NCI-H2227 (cell line): ENCODE measurements at regions not wholly inside any gene's neighbourhood (a gene's known extent, or its start where the extent isn't known, plus 50 kb on each side); places are given as distances from the start of the nearest gene placed in this dataset.
"Not testable (repeated sequence)": the region's sequence is repeated elsewhere in the genome, so short reads cannot be mapped to it uniquely, and the experiment has no call there.

Experiments
- DNase-seq: peaks from one replicate; lab custom pipeline; 2025; ENCODE audit not compliant: unreplicated experiment; lab: John Stamatoyannopoulos, UW

DNA sequence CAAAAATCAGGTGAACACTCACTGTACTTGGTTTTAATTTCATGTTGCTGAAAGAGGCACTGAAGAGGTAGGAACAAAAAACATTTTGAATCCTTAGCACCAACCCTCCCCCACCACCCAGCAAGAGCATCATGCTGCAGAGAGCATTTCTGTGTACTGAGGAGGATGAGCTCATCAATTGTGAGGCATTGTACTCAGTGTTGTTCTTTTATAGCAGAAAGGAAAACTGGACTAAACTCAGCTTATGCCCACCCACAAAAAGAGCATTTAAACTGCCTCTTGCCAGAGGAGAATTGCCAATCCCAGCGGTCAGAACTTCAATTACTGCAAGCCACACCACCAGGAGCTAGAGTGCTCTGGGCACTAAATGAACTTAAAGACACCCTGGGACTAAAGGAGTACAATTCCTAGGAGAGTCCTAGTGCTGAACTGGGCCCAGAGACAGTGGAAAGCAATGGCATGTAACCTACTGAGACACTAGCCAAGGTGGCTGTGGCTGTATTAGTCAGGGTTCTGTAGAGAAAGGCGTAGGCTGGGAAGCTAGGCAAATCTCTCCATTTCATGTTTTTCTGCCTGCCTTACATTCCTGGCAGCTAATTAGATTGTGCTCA, 280.7 kb upstream of the KLHL4 start:
- DNase-seq = no peak

DNA sequence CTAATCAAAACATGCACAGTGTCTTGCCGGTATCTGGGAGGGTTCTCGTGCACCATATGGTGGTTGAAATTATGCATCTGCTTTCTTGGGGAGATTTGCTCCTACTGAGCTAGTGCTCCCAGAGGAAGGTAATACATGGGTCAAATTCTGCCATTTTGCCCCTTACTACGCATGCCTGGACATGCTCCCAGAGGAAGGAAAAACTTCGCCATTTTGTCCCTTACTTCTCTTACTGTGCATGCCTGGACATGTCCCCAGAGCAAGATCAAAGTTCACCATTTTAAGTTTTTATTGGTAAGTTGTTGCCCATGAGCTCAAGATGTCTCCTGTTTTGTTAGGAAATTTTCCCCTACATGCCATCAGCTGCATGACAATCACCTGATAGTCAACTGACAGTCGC, 252.1 kb upstream of the KLHL4 start:
- no peak for DNase-seq

GRCh38 chrX:87272491-87272890, 245.1 kb upstream of the KLHL4 start:
- no peak for DNase-seq

GRCh38 chrX:87299563-87300160, 217.9 kb upstream of the KLHL4 start:
- peak; percentile 2 for DNase-seq

- no peak for DNase-seq
Measured at GRCh38 chrX:87310780-87311179, 206.8 kb upstream of the KLHL4 start.

GRCh38 chrX:87327267-87327666, 190.3 kb upstream of the KLHL4 start:
- DNase-seq = no peak

DNA sequence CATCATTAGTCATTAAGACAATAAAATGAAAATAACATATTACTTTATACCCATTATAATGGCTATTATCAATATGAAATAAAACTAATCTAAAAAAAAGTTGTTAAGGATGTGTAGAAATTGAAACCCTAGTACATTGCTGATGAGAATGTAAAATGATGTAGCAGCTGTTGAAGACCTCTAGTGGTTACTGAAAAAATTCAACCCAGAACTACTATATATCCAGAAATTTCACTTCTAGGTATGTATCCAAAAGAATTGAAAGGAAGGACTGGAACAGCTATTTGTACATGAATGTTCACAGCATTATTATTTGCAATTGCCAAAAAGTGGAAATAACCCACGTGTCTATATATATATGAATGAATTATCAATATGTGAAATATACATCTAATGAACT, 180.3 kb upstream of the KLHL4 start:
- no peak for DNase-seq

DNA sequence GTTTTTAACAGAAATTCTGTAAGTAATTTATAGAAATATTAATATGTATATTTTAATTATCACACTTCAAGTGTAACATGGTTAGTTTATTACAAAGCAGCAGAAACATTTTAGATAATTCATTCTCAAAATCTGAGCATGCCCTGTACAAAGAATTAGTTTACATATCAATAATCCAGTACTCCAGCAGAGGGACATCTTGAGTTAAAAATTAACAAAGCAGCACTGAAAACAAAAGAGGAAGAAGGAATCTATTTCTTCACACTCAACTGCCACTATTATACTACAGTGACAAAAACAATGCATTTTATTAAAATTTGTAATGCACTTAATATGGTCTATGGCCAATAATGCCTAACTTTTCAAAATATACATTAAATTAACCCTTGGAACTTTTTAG, 179.1 kb upstream of the KLHL4 start:
- no peak for DNase-seq

DNA sequence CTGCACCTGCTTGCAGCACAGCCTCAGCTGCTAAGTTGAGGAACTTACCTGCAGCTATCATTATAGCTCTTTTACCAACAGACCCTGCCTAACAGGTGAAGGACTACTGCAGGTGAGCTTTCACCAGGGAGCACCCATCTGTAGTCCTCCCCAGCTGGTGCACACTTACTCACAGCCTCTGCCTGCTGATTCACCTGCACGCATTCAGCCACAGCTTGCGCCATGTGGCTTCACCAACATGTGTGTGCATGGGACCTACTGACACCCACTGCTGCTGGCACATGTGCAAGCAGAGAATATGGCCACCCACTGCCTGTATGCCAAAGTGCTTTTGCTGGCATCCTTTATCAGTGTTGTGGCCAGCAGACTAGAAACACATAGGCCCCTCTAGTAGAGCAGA, 146.7 kb upstream of the KLHL4 start:
- DNase-seq = no peak

GRCh38 chrX:87374324-87374723, 143.3 kb upstream of the KLHL4 start:
- DNase-seq = no peak

DNA sequence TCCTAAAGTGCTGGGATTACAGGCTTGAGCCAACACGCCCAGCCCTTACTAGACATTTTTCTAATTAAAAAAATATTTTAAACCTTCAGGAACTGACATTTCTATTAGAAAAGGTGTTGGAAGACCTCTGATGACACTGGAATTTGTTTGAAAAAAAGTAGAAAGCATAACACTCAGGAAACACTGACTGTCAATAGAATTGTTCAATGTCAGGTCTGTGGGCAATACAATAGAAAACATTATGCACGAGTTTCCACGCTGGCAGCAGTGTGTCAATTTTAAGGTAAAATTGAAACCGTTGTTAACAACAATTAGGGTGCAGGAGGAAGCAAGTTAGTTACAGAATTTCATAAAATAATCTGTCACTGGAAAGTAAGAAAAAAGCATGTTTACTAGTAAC, 140.7 kb upstream of the KLHL4 start:
- no peak for DNase-seq

- no peak for DNase-seq
Measured at GRCh38 chrX:87388381-87388780, 129.2 kb upstream of the KLHL4 start.

DNA sequence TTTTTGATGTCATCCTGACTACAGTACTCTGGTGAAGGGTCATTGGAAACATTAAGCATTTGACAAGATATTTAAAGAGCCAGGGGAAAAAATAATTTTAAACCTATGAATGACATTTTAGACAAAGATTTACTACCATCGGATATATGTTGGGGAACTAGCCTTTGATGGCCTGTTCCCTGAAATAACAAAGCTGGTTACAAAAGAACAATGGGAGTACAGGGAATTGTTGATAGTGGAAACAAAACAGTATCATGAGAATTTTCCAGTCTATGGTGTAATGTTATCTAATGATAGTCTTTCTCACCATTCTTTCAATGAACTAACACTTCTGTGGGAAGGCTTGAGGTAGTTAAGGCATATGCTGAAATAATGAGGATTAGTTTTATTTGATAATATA, 125.9 kb upstream of the KLHL4 start:
- DNase-seq = no peak

GRCh38 chrX:87392369-87392768, 125.2 kb upstream of the KLHL4 start:
- no peak for DNase-seq

DNA sequence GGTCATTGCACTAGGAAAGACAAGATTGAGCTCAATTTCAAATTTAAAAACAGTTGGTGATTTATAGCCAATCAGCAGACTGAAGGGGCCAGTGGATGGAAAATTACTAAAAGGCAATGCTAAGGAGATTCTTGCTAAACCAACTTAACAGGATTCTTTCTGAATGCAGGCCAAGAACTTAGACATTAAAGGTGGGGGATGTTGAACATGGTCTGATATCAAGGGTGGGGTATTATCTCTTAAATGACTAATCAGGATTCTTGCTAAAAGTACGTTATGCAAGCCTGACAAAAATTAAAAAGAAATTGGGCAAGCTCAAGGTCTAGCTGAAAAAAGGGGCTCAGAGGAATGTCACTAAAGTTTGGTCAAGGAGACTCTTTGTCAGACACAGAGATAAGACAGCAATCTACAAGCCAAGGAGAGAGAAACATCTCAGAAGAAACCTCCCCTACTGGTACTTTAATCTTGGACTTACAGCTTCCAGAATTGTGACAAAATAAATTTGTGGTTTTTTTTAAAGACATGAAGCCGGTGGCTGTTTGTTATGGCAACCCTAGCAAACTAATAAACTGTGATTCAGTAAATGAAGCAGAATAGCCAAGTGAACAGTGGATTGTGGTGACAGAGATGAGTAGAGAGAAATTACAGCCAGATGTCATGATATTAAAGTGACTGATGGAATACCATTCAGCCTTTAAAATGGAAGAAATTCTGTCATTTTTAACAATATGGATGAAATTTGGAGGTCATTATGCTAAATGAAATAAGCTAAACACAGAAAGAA, 120.3 kb upstream of the KLHL4 start:
- DNase-seq = no peak

DNA sequence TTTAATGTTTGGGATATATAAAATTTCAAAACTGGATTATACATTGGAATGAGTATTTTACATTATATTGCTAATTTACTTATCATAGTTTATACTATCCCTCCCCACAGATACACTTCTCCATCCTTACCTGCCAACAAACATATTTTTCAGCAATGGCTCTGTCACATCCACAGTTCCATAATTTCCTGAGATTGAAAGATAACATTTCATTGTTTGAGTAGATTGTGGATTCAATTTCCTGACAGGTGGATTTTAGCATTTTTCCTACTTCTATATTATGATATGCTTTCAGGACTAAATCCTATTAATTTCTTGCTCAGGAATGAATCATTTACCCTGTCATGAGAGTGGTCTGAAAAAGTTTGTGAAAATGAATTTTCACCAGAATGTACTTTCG, 115.3 kb upstream of the KLHL4 start:
- no peak for DNase-seq

- no peak for DNase-seq
Measured at GRCh38 chrX:87403551-87403950, 114.1 kb upstream of the KLHL4 start.

GRCh38 chrX:87409113-87409841, 108.3 kb upstream of the KLHL4 start:
- DNase-seq = no peak

GRCh38 chrX:87425618-87426017, 92.0 kb upstream of the KLHL4 start:
- no peak for DNase-seq

GRCh38 chrX:87434618-87435017, 83.0 kb upstream of the KLHL4 start:
- no peak for DNase-seq

DNA sequence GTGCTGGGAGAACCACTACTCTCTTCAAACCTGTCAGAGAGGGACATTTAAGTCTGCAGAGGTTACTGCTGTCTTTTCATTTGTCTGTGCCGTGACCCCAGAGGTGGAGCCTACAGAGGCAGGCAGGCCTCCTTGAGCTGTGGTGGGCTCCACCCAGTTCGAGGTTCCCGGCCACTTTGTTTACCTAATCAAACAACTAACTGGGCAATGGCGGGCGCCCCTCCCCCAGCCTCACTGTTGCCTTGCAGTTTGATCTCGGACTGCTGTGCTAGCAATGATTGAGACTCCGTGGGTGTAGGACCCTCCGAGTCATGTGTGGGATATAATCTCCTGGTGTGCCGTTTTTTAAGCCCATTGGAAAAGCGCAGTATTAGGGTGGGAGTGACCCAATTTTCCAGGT, 69.0 kb upstream of the KLHL4 start:
- not testable (repeated sequence) for DNase-seq

- not testable (repeated sequence) for DNase-seq
Measured at GRCh38 chrX:87465757-87466156, 51.8 kb upstream of the KLHL4 start.
